ENCODE measurements at regions not wholly inside any gene's neighbourhood (a gene's known extent, or its start where the extent isn't known, plus 50 kb on each side); places are given as distances from the start of the nearest gene placed in this dataset.

GRCh38 chr6:165905744-165906143, 242.7 kb upstream of the PDE10A start:
- no peak for DNase-seq

- DNase-seq: no peak
These were observed 237.9 kb upstream of the PDE10A start for GRCh38 chr6:165900970-165901369.

- no peak for DNase-seq
These were observed 236.6 kb upstream of the PDE10A start for GRCh38 chr6:165899611-165900010.

GRCh38 chr6:165895421-165896165, 232.6 kb upstream of the PDE10A start:
- no peak for DNase-seq

GRCh38 chr6:165894171-165894825, 231.3 kb upstream of the PDE10A start:
- DNase-seq: no peak

- DNase-seq: no peak
These were observed 230.4 kb upstream of the PDE10A start for GRCh38 chr6:165893431-165893830.

- no peak for DNase-seq
These were observed 228.3 kb upstream of the PDE10A start for GRCh38 chr6:165891320-165891719.

- DNase-seq: no peak
These were observed 227.3 kb upstream of the PDE10A start for GRCh38 chr6:165890404-165890735.

GRCh38 chr6:165889636-165890403, 226.8 kb upstream of the PDE10A start:
- DNase-seq: no peak

- DNase-seq: no peak
These were observed 223.1 kb upstream of the PDE10A start for GRCh38 chr6:165886169-165886568.

GRCh38 chr6:165884813-165885765, 222.0 kb upstream of the PDE10A start:
- DNase-seq: peak; percentile 35

GRCh38 chr6:165883851-165884640, 221.0 kb upstream of the PDE10A start:
- no peak for DNase-seq

GRCh38 chr6:165881806-165882205, 218.8 kb upstream of the PDE10A start:
- DNase-seq: no peak

- no peak for DNase-seq
These were observed 217.6 kb upstream of the PDE10A start for GRCh38 chr6:165880686-165881085.

- no peak for DNase-seq
These were observed 214.7 kb upstream of the PDE10A start for GRCh38 chr6:165877773-165878172.

GRCh38 chr6:165877192-165877591, 214.2 kb upstream of the PDE10A start:
- DNase-seq: no peak

GRCh38 chr6:165876588-165876987, 213.5 kb upstream of the PDE10A start:
- no peak for DNase-seq

GRCh38 chr6:165875946-165876345, 212.9 kb upstream of the PDE10A start:
- DNase-seq: no peak

GRCh38 chr6:165873976-165874375, 210.9 kb upstream of the PDE10A start:
- no peak for DNase-seq

- DNase-seq: no peak
These were observed 209.8 kb upstream of the PDE10A start for GRCh38 chr6:165872811-165873210.

GRCh38 chr6:165872311-165872710, 209.3 kb upstream of the PDE10A start:
- DNase-seq: no peak

GRCh38 chr6:165871571-165871970, 208.5 kb upstream of the PDE10A start:
- no peak for DNase-seq
